K562 (cell line): ENCODE measurements at regions not wholly inside any gene's neighbourhood (a gene's known extent, or its start where the extent isn't known, plus 50 kb on each side); places are given as distances from the start of the nearest gene placed in this dataset.

Experiments used
- ATAC-seq: fragments of 200-7000 bp; cut with Tn5 transposase; 3 replicates; pipeline ENCODE4 v1.9.1; 2020; ENCODE audit warnings: moderate library complexity
- BruUV-seq: library from RNA; stranded (reverse); fragments of 400-500 nt; replicated peaks from 2 replicates; lab custom pipeline; 2021; lab: Mats Ljungman, UMichigan
- CTCF ChIA-PET: fragments of 300-600 bp; formaldehyde crosslinking; extraction: SDS; loops from one replicate; lab custom pipeline; 2021; ENCODE audit warnings: low intra/inter-chr PET ratio; lab: Yijun Ruan, JAX
- POLR2A ChIA-PET: fragments of 300-600, 350-650 bp; sonication (Branson Sonifier 250); formaldehyde crosslinking; extraction: SDS; loops from one replicate; lab custom pipeline; 2021; ENCODE audit warnings: antibody characterized with exemption, inconsistent platforms; lab: Yijun Ruan, JAX
- DNase-seq, 4 experiments: peaks; one replicate each; pipeline versions ENCODE4 v3.0.0 to v3.0.0-alpha.2; 2011 to 2018; ENCODE audit warnings: low spot score in 3 of 4, mixed read lengths in 3 of 4; ENCODE audit errors: extremely low read depth in 1 of 4
- FAIRE-seq: peaks from 2 replicates; lab custom pipeline; 2011; peaks lifted over from hg19 to GRCh38; lab: Jason Lieb, UNC
- H2AFZ ChIP-seq: 2 replicates; pipeline ENCODE4 v1.6.0; 2011; ENCODE audit warnings: low read depth, low read length, control low read depth, inconsistent platforms
- H3K27ac ChIP-seq: fragments of 200-600 bp; 3 replicates; pipeline ENCODE4 v1.8.0; 2011; ENCODE audit warnings: low read depth, mild to moderate bottlenecking, control low read depth, inconsistent platforms, low read length, moderate library complexity, mixed read lengths; ENCODE audit errors: extremely low read depth
- H3K27me3 ChIP-seq, 2 experiments: fragments of 300-600 bp in 1 of 2; 2 replicates in 1 of 2; 3 replicates in 1 of 2; pipeline versions ENCODE4 v1.6.0 to v1.8.0; 2011; ENCODE audit warnings: inconsistent platforms in 2 of 2, low read length in 2 of 2, mild to moderate bottlenecking in 1 of 2, mixed read lengths in 1 of 2, moderate library complexity in 1 of 2; ENCODE audit not compliant: control insufficient read depth in 2 of 2, insufficient read depth in 2 of 2
- H3K36me3 ChIP-seq: fragments of 300-600 bp; 3 replicates; pipeline ENCODE4 v1.8.0; 2011; ENCODE audit warnings: mild to moderate bottlenecking, low read length, inconsistent platforms; ENCODE audit not compliant: control insufficient read depth, insufficient read depth
- H3K4me1 ChIP-seq, 2 experiments: fragments of 200-600 bp in 1 of 2; replicated peaks in 1 of 2; 2 replicates in 1 of 2; 3 replicates in 1 of 2; pipeline versions ENCODE4 v1.5.1 to v1.8.0; 2011; ENCODE audit warnings: inconsistent platforms in 2 of 2, low read length in 2 of 2, mild to moderate bottlenecking in 1 of 2, mixed read lengths in 1 of 2, moderate library complexity in 1 of 2; ENCODE audit not compliant: control insufficient read depth in 2 of 2, insufficient read depth in 2 of 2
- H3K4me2 ChIP-seq: 2 replicates; pipeline ENCODE4 v1.6.1; 2011; ENCODE audit warnings: low read length, control low read depth, inconsistent platforms, mixed read lengths; ENCODE audit not compliant: insufficient read depth
- H3K4me3 ChIP-seq: fragments of 200-600 bp; sonication (generic), shearing (Covaris generic); 2 replicates; pipeline ENCODE4 v1.5.1; 2016; ENCODE audit warnings: control low read depth, inconsistent platforms
- H3K79me2 ChIP-seq: fragments of 200-600 bp; 3 replicates; pipeline ENCODE4 v1.8.0; 2011; ENCODE audit warnings: low read length, inconsistent platforms; ENCODE audit not compliant: control insufficient read depth, insufficient read depth
- H3K9ac ChIP-seq, 2 experiments: 2 replicates each; pipeline versions ENCODE4 v1.6.0 to v1.6.1; 2011; ENCODE audit warnings: low read depth in 2 of 2, low read length in 2 of 2, control low read depth in 1 of 2, inconsistent platforms in 1 of 2, mild to moderate bottlenecking in 1 of 2, mixed read lengths in 1 of 2; ENCODE audit not compliant: insufficient read depth in 1 of 2
- H3K9me1 ChIP-seq: one replicate; pipeline ENCODE4 v1.6.0; 2011; ENCODE audit warnings: inconsistent platforms, mild to moderate bottlenecking, low read length, moderate library complexity; ENCODE audit not compliant: control insufficient read depth, insufficient read depth
- H3K9me3 ChIP-seq: replicated peaks from 2 replicates; pipeline ENCODE4 v1.5.1; 2011; ENCODE audit warnings: low read depth, low read length, inconsistent platforms; ENCODE audit not compliant: control insufficient read depth, insufficient read depth
- H4K20me1 ChIP-seq: replicated peaks from 2 replicates; pipeline ENCODE4 v1.6.1; 2011; ENCODE audit warnings: low read length, inconsistent platforms, mixed read lengths; ENCODE audit not compliant: control insufficient read depth, insufficient read depth
- IRF2 ChIP-seq: sonication (generic); formaldehyde crosslinking; IDR thresholded peaks from 2 replicates; pipeline ENCODE4 v1.8.1; 2022; ENCODE audit warnings: mild to moderate bottlenecking, missing genetic modification reagents
- SMARCC2 ChIP-seq: fragments of 450-650 bp; IDR thresholded peaks from 2 replicates; pipeline ENCODE4 v1.6.1; 2017; ENCODE audit warnings: antibody characterized with exemption, moderate library complexity, mild to moderate bottlenecking, low read depth
- ZBTB49 ChIP-seq: sonication (generic); formaldehyde crosslinking; IDR thresholded peaks from 2 replicates; pipeline ENCODE4 v1.8.0; 2022; ENCODE audit warnings: missing genetic modification reagents, mild to moderate bottlenecking, borderline replicate concordance
- ZBTB7A ChIP-seq: IDR thresholded peaks from 2 replicates; pipeline ENCODE4 v1.6.1; 2011; ENCODE audit warnings: low read depth, mild to moderate bottlenecking, low read length, moderate library complexity, borderline replicate concordance; ENCODE audit not compliant: control insufficient read depth
- ZNF695 ChIP-seq: fragments of 450-650 bp; formaldehyde crosslinking; IDR thresholded peaks from 2 replicates; pipeline ENCODE4 v1.4.0; 2020; ENCODE audit warnings: mild to moderate bottlenecking, moderate library complexity
- WGBS: fragments of 100-300 bp; shearing (Covaris generic); methylation state at CpG from one replicate; pipeline ENCODE4 v1.1.6; 2016; ENCODE audit warnings: low coverage, mixed read lengths; ENCODE audit not compliant: insufficient coverage; ENCODE audit errors: missing lambda C conversion rate; 5-methylcytosine and 5-hydroxymethylcytosine counted together
- in situ Hi-C: fragments of 300-500 bp; cut with MboI; formaldehyde crosslinking; loops from 4 replicates; pipeline ENCODE4 v1.15.0; 2018; ENCODE audit warnings: inconsistent platforms, mixed read lengths
- intact Hi-C: fragments of 100-400 bp; cut with micrococcal nuclease; formaldehyde crosslinking; loops from 2 replicates; pipeline ENCODE4 v1.14.2; 2022

GRCh38 chr12:46579474-46579873 lies 206.9 kb upstream of the SLC38A2 start (continued):
- TF ChIP-seq ZNF695 (no peak), ZBTB49 (CRISPR knock-in tag) (no peak)

- H3K9me3 ChIP-seq: no peaks in the 10 kb centered on the region
- no peak overlapping the region for H2AFZ ChIP-seq
- ATAC-seq: no peak
- no peak overlapping the region for H3K27ac ChIP-seq
- TF ChIP-seq ZBTB7A (no peak), IRF2 (CRISPR knock-in tag) (no peak), SMARCC2 (no peak)
- TF ChIP-seq, all 486 proteins: peak for 0
- WGBS: 33% methylated on average over 4 of the region's 4 CpGs
- Histone ChIP-seq H3K4me3 (no peak overlapping the region), H3K79me2 (no peaks in the 10 kb centered on the region), H3K9me1 (no peaks in the 10 kb centered on the region), H3K27me3 (no peaks in the 10 kb centered on the region), H3K9ac (no peak overlapping the region), H4K20me1 (no peaks in the 10 kb centered on the region), H3K36me3 (no peaks in the 10 kb centered on the region), H3K4me1 (no peaks in the 10 kb centered on the region; a peak in 1 of 5 replicates), H3K4me2 (no peak overlapping the region)
- POLR2A ChIA-PET: interaction anchor here (0.6 kb wide), 1 partner anchor 795 kb away, joined by 3 read pairs; no protein-coding TSS in a partner anchor
- intact Hi-C loops: no loop called here
- CTCF ChIA-PET: no interaction called here
- BruUV-seq: no TSS peak
- DNase-seq (no peak), FAIRE-seq (no peak)
- in situ Hi-C loops: no loop called here
These were observed 205.8 kb upstream of the SLC38A2 start for GRCh38 chr12:46578190-46578982.
